Activated CD8-positive, alpha-beta memory T cell treated with anti-CD3 and anti-CD28 coated beads, Interleukin-2, amount 50 U/mL, for 48 hours (primary cell): ENCODE measurements at regions not wholly inside any gene's neighbourhood (a gene's known extent, or its start where the extent isn't known, plus 50 kb on each side); places are given as distances from the start of the nearest gene placed in this dataset.
"Not testable (repeated sequence)": the region's sequence is repeated elsewhere in the genome, so short reads cannot be mapped to it uniquely, and the experiment has no call there.

Experiments
- DNase-seq: peaks from one replicate; pipeline ENCODE4 v3.0.0-alpha.2; 2020

GRCh38 chr14:51447411-51447810, 204.3 kb upstream of the FRMD6 start:
- no peak for DNase-seq

GRCh38 chr14:51448831-51449670, 202.7 kb upstream of the FRMD6 start:
- DNase-seq: no peak

GRCh38 chr14:51449681-51450080, 202.0 kb upstream of the FRMD6 start:
- DNase-seq: no peak

DNA sequence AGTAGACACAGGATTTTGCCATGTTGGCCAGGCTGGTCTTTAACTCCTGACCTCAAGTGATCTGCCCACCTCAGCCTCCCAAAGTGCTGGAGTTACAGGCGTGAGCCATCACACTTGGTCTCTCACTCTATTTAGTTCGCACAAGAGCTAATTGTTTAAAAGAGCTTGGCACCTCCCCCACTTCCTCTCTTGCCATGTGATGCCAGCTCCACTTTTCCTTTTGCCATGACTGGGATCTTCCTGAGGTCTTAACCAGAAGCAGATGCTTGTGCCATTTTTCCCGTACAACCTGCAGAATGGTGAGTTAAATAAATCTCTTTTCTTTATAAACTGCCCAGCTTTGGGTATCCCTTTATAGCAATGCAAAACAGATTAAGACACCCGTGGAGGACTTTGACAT, 200.1 kb upstream of the FRMD6 start:
- no peak for DNase-seq

- no peak for DNase-seq
Measured at GRCh38 chr14:51453869-51454268, 197.8 kb upstream of the FRMD6 start.

- DNase-seq: no peak
Measured at GRCh38 chr14:51454351-51454750, 197.4 kb upstream of the FRMD6 start.

GRCh38 chr14:51455041-51455835, 196.5 kb upstream of the FRMD6 start:
- DNase-seq: no peak

DNA sequence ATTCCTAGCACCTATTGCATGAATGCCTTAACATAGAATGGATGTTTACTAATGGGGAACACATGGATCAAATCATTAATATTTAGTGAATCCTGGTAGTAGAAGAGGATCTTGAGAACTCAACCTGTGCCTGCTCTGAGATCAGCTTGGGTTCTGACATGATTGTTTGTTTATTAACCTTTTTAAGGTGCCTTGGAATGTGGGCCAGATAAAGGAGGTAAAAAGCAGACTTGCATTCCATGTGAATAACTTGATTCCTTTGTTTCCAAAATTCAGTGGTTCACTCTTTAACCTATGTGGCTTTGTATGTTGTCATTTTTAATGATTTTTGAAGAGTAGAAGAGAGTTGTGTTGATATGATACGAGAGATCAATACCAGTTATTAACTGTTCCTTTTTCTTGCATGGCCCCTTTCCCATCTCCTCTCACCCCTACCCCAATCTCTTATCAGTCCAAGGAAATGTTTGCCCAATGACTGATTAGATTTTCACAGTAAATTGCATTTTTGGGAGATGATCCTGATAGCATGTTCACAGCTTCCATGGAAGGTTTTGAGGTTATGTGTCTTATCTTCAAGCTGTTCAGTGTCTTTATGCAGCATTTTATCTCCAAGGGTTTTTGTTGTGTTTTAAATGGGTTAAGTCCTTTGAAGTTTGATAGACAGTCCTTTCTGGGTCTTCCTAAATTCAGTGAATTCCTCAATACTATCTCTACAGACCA, 193.7 kb upstream of the FRMD6 start:
- DNase-seq: no peak

DNA sequence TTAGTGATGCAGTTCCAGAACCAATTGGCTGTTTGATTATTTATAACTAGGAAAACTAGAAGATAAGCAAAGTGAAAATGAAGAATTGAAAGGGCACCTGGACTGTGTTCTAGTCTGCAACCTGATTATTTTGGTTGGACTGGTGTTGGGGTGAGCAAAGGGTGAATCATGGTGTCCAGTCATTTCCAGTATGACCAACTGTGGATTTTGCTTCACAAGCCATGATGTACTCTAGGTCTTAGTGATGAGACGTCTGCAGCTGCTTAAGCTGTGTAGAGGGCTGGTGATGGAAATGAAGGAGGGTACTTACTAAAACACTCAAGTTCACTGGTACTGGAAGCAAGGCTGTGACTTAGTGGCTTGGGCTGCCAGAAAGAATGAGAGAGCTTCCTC, 193.2 kb upstream of the FRMD6 start:
- DNase-seq: no peak

DNA sequence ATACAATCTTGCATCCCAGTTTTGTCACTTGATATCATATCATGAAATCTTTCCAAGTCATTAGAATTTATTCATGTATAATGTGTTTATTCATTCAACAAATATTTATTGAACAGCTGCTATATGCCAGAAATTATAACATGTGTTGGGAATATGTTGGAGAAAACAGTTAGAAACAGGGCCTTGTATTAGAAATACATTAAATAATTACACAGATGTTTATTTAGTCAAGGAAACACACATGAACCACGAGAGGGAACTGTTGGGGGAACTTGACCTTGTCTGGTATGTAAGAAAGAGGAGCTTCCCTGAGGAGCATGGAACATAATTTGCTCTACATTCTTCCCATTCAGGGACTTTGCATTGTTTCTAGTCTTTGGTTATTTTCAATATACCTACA, 191.7 kb upstream of the FRMD6 start:
- no peak for DNase-seq

DNA sequence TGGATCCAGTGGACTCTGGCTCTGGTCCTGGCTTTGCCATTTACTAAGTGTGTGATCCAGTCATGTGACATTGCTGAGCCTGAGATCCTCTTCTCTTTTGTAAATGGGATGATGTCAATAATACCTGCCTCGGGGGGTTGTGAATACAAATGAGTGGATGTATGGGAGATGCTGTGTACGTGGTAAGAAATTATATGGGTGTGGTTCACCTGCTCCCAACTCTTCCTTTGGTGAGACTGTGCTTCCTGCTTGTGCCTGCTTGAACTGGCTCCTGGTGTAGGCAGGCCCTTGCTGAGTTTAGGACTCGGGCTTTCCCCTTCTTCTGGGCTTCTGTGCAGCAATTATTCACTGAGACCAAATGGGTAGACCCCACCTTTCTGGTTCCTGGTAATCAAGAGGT, 189.5 kb upstream of the FRMD6 start:
- no peak for DNase-seq

- no peak for DNase-seq
Measured at GRCh38 chr14:51462706-51463105, 189.0 kb upstream of the FRMD6 start.

DNA sequence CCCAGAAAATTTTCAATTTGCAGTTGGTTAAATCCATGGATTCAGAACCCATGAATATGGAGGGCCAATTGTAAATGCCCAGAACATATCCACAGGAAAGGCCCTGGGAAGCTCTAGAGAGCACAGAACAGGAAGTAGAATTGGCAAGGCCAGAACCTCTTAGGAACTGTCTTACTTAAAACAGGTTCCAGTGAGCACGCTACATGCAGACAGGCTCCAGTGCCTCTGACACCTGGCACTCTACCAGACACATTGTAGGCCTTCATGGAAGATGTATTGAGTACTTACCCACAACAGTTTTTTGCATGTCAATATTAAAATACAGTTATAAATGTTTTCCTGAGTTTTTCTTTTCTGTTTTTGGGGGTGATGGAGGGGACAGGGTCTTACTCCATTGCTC, 188.2 kb upstream of the FRMD6 start:
- DNase-seq: no peak

DNA sequence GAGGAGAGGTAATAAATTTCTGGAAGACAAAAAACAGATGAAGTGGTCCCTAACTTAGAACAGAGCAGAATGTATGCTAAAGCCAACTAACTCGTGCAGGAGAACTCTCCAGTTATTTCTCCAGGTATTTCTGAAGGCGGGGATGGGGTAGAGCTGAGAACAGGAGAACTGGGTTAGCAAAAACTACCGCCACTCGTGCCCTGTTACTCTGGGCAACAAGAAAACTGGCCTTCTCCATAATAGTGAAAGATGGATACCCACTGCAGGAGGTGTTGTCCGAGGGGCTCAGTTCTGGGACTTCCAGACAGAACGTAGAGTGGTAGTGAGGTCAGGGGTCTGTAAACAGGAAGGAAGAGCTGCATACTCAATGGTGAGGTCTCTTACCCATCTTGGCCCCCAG, 187.3 kb upstream of the FRMD6 start:
- DNase-seq: no peak

DNA sequence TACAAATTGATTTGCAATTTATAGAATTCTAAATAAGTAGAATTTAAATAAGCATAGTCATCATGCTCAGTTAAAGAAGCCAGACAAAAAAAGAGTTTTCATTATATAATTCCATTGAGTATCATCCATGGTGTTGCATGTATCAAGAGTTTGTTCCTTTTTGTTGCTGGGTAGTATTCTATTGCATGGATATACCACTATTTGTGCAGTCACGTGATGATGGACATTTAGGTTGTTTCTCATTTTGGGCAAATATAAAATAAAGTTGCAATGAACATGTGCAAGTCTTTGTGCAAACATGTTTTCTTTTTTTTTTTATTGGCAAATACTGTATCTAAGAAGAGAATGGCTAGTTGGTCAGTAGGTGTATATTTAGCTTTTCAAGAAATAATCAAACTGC, 186.2 kb upstream of the FRMD6 start:
- DNase-seq: no peak

DNA sequence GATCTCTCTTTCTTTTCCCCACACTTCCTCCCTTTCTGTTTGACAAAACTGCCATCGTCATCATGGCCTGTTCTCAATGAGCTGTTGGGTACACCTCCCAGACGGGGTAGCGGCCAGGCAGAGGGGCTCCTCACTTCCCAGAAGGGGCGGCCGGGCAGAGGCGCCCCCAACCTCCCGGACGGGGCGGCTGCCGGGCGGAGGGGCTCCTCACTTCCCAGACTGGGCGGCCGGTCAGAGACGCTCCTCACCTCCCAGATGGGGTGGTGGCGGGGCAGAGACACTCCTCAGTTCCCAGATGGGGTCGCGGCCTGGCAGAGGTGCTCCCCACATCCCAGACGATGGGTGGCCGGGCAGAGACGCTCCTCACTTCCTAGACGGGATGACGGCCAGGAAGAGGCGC, 184.3 kb upstream of the FRMD6 start:
- not testable (repeated sequence) for DNase-seq

GRCh38 chr14:51468523-51468922, 183.2 kb upstream of the FRMD6 start:
- DNase-seq: no peak

DNA sequence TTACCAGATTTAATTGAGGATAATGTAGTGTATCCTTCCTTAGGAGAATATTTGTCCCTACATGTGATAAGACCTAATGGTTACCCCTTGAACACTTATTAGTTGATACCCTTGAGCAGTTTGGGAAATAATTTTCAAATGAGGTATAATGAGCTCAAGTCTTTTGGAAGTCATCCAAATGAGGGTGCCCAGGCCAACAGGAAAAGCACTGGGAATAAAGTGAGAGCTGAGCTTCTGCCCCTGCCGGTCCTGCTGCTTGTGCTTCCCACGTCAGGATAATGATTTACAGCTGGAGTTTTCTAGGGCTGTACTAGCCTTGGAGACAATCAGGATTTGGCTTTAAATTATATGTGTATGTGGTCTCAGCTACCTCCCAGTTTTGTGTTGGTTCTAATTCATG, 178.8 kb upstream of the FRMD6 start:
- no peak for DNase-seq

- no peak for DNase-seq
Measured at GRCh38 chr14:51473351-51473750, 178.4 kb upstream of the FRMD6 start.

DNA sequence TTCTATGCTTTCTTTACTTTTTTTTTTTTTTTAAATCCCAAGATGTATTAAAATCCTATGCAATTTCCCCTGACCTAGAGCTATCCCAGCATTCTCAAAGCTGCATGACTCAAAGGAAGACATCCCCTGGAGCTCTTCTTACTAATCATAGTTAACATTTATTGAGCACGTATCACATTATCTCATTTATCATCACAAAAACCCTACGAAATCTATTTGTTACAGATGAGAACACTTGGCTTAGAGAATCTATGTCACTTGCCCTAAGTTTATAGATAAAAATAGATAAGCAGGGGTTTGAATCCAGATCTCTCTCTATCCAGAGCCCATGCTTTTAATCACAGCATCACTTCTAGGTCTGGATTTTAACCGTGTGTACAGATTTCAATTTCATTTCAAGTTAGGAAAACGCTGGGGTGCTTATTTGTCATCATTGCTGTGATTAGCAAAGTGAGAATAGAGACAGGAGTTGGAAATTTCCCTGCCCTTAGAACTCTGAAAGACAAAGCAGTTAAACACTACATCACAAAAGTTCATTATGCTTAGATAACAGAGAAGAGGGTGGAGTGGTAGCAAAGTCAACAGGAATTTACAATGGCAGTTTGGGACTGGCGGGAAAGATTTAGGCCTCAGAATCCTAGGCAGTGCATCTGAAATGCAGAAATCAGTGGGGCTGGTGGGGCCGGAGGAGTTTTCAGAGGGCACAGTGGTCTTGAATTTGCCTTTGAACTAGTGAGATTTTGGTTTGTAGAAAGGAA, 177.7 kb upstream of the FRMD6 start:
- DNase-seq: no peak

- DNase-seq: no peak
Measured at GRCh38 chr14:51474854-51475253, 176.9 kb upstream of the FRMD6 start.

GRCh38 chr14:51478175-51478621, 173.5 kb upstream of the FRMD6 start:
- no peak for DNase-seq
